Vagina (tissue), 2 donors: ENCODE measurements at regions not wholly inside any gene's neighbourhood (a gene's known extent, or its start where the extent isn't known, plus 50 kb on each side); places are given as distances from the start of the nearest gene placed in this dataset.
"Not testable (repeated sequence)": the region's sequence is repeated elsewhere in the genome, so short reads cannot be mapped to it uniquely, and the experiment has no call there.

Experiments used
- CTCF ChIP-seq, 3 experiments: fragments of 450-650 bp in 2 of 3; fragments of 200-600 bp in 1 of 3; sonication (generic) in 1 of 3; IDR thresholded peaks; one replicate each; pipeline ENCODE4 v1.5.1; 2017 to 2019; ENCODE audit warnings: antibody characterized with exemption in 3 of 3, mild to moderate bottlenecking in 2 of 3, moderate library complexity in 2 of 3
- POLR2A ChIP-seq, 2 donors: fragments of 450-650 bp; IDR thresholded peaks; one replicate each; pipeline ENCODE4 v1.6.1; 2017; ENCODE audit warnings: antibody characterized with exemption in 2 of 2, mild to moderate bottlenecking in 2 of 2, moderate library complexity in 2 of 2
- POLR2AphosphoS5 ChIP-seq, 2 donors: sonication (generic); formaldehyde crosslinking; IDR thresholded peaks; one replicate each; pipeline ENCODE4 v1.9.0; 2017; ENCODE audit warnings: antibody characterized with exemption in 2 of 2, mild to moderate bottlenecking in 2 of 2, low read depth in 1 of 2; ENCODE audit not compliant: insufficient read depth in 1 of 2

- TF ChIP-seq CTCF (IDR thresholded peaks at IDR 0.05); POLR2A (IDR thresholded peaks at IDR 0.05); POLR2AphosphoS5 (IDR thresholded peaks at IDR 0.05; ENCODE audit: insufficient read depth in 1 of 2, low read depth in 1 of 2): not testable (repeated sequence)
Measured at GRCh38 chr2:111407632-111408194, 287.0 kb downstream of the BCL2L11 start.
